HG02970 (cell line): ENCODE measurements at regions not wholly inside any gene's neighbourhood (a gene's known extent, or its start where the extent isn't known, plus 50 kb on each side); places are given as distances from the start of the nearest gene placed in this dataset.

Experiments used
- ATAC-seq: cut with Tn5 transposase; IDR thresholded peaks from one replicate; pipeline ENCODE4 v1.9.1; 2021; ENCODE audit warnings: mild to moderate bottlenecking, moderate library complexity, moderate number of reproducible peaks; ENCODE audit not compliant: unreplicated experiment, low FRiP score

DNA sequence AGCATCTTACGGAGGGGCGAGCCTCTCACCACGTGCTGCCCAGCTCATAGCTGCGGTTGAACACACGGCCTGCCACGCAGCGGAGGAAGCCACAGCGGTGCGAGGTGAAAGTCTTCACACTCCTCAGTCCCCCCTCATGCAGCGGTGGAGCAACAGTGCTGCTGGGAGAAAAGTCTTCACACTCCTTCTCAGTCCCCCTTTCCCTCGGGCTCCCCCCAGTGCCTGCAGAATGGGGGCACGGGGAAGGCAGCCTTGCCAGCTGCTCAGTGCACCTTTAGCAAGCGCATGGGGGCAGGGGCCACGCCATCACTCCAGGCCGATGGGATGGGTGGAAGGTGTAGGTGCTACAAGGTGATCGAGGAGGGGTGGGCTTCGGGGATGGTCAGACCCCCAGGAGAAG, 206.3 kb upstream of the TCERG1L start:
- ATAC-seq: no peak

DNA sequence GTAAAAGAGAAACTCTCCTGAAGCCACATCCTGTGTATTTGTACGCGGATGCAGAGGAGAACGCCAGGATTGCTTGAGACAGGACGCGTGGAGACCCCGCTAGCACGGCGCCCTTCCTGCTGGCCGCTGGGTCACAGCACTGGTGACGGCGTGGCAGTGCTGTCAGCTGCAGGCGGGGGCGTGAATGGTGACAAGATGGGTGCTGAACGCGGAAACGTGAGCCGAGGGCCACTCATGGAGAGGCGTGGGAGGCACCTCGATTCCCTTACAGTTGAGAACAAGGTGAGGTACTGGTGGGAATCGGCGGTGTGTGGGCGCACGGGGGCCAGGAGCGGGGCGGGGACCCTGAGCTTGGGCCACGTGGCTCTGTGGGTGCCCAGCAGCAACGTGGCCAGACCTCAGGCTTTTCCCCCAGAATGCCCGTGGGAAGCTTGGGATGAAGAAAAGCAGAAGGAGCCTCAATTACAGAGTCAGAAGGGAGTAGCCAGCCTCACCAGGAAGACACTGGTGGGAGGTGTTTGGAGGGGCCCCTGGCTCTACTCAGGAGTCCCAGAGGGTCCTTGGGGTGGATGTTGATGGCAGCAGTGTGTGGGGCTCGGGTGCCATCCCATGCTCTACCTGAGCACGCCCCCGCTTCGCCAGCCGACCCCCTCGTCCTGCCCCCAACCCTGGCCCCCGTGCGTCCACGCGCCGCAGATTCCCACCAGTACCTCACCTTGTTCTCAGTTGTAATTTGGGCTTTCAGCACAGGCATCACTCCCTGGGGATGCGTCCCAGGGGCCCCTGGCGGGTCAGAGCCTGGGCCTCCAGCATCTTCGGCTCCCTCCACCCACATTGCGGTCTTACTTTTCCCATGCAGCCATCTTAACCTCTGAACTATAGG, 208.4 kb upstream of the TCERG1L start:
- ATAC-seq: no peak

DNA sequence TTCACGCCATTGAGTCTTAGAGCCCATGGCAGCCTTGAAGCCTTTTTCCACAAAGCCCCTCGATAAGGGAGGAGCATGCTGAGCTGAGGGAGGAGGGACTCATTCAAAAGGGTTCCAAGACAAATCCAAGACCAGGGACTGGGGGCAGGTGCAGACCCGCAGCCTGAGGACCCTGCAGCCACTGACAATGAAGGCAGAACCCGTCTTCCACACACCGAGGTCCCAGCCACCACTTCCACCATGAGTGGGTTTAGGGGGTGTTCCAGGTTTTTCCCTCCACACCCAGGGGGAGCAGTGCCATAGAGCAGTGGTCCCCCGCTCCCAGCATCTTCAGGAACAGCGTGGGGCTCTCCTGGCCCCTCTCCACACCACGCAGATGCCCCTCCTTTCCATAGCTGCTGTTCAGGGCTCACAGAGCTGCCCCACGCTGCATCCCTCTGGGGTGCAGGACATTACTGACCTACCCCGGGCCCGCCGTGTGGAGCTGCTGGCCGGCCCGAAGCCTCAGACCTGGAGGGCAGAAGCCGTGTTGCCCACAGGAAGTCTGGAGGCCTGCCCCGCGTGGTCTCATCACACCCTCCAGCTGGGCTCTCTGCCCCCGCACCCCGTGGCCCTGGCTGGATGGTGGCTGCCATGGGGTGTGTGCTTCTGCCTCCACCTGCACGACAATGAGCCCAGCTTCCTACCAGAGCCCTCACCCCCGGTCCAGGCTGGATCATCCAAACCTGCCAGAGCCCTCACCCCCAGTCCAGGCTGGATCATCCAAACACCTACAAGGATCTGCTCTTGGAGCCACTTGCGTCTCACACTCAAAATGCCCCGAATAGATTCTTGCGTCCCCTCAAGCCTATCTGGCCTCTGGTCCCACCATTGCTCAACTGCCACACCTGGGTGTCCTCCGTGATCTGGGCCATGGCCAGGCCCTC, 220.0 kb upstream of the TCERG1L start:
- ATAC-seq: no peak

DNA sequence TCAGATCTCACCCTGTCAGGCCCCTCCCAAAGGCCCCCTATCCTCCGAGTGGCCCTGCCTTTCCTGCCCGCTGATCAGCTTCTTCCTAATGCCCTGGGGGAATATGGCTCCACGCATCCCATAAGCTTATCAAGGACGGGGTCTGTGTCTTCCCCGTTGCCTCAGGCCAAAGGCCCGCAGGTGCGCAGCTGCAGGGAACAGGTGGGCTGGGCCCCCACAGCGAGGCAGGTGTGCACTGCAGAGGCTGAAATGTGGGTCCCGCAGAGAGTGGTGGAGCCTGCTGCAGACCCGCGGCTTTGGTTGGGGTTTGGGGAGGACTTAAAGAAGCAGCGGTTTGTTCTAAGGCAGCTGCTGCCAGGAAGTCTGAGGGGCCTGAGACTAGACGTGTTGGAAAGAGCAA, 220.8 kb upstream of the TCERG1L start:
- no peak for ATAC-seq

DNA sequence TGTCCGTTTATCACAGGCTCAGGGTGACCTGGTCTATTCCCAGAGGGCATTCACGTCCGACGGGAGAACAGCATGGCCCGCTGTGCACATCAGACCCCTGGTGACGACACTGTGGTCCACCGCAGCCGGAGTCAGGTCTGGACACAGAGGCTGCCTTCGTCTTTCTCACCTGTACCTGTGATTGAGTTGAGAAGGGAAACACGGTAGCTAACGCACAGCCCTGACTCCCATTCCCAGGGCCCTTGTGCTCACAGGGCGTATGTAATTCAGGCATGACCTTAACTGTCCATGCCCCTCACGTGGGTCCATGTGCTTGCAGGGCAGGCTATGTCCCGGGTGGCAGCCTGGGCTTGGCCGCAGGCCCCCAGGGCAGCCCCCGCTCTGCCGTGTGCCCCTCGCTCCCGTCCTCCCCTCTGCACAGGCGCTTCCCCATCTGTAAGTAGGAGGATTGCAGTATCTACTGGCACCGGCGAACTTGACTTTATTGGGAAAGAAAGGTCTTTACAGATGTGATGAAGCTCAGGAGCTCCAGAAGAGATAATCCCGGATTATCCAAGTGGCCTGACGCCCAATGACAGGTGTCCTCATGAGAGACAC, 221.3 kb upstream of the TCERG1L start:
- ATAC-seq: no peak

DNA sequence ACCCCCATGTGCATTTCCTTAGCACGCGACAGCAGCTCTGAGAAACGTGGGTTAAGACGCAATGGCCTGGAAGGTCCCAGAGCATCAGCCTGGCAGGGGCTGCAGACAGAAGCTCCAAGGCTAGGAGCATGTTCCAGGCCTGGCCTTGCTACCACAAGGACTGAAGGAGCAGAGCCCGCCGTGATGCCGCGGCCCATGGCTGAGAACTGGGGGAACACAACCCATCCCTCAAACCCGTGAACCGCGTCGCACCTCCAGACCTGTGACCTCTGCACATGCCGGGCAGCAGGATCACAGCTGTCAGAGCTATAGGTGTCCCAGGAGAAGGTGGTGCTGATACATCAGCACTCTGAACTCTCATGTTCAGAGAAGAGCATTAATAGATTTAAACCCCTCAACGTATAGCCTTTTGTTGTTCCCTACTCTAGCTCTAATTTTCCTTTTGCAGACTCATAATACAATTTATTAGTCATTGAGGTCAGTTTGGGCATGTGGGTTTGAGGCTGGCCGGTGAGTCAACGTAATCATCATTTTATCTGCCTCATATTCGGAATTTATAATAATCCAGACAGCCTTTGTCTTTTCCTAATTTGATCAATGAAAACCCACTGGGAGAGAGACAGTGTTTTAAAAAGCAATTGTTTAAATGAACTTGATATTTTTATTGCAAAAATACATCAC, 222.5 kb upstream of the TCERG1L start:
- no peak for ATAC-seq

DNA sequence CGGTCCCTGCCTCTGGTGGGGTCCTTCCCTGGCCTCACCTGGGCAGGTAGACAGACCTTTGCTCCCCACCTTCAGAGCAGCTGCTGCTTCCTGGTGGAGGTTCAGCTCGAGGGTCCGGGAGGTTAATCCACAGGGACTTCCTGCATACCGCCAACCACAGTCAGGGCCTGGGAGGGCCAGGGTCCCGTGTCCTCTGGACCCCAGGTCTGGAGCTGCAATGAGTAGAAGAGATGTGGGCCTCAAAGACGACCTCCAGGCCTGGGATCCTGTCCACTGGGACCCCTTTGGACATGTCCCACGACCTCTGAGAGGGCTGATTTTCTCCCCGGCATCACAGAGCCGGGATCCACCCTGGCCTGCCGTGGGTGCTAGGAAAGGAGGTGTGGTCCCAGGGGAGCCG, 223.3 kb upstream of the TCERG1L start:
- no peak for ATAC-seq

DNA sequence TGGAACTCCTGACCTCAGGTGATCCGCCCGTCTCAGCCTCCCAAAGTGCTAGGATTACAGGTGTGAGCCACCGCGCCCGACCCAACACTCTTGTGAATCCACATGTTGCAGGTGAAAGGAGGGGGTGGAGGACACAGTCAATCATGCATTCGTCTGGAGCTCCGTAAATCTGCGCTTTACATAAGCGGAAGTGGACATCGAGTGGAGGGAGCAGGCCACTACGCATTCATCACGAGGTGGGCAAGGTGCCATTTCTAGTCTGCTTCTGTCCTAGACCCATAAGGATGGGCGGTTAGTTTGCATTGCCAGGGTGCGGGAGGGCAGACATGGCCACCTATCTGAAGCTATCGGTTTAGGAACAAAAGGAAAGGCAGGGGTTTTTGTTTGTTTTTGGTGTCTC, 225.2 kb upstream of the TCERG1L start:
- ATAC-seq: no peak

DNA sequence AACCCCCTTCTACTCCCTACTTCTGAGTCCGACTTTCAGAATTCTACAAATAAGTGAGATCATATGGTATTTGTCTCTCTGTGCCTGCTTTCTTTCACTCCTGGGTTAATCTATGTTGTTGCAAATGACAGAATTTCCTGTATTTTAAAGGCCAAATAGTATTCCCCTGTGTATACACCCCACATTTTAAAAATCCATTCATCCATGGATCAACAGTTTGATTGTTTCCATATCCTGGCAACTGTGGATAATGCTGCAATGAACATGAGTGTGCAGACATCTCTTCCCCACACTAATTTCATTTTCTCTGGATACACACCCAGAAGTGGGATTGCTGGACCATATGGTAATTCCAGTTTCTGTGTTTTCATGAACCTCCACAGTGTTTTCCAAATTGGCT, 225.8 kb upstream of the TCERG1L start:
- ATAC-seq: no peak

DNA sequence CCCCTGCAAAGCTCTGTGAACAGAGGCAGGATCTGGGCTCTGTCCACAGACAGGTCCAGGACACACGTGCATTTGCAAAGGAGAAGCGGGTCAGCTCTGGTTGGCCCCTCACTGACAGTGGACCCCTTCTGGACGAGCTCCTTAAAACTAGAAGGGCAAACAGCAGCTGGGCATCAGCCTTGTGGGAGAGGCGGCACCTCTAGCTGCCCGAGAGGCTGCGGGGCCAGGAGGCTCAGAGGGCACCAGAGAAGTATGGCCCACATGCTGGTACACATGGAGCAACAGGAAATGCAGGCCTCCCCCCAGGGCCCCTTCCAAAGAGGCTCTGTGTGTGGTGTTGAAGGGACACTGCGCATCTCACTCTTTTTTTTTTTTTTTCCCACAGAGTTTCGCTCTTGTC, 233.0 kb upstream of the TCERG1L start:
- no peak for ATAC-seq

DNA sequence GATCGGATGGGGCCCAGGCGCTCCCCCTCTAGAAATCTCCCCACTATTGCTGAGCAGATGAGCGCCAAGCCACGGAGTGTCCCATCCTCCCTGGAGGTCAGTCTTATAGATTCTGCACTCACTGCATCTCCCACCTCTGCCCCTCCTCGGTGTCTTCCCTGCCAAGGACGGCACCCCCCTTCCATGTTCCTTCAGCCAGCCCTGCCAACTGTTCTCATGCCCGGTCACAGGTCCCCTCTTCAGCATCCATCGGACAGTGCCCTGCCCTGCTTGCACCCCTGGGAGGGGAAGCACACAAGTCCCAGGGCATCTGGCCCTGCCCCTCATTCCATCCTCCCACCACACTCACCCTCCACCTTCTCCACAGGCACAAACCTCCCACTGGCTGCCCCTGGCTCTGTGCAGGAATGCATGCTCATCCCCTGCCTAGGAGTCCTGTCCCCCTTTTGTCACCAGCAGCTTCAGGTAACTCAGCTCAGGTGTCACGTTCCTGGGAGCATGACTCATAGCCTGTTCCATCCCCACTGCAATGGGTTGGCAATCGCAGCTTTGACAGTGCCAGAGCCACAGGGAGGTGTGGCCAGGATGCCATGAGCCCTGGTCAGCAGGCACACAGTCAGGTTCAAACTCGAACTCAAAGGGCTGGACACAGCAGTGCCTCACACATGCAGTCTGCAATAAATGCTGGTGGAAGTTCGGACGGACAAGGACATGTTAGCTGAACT, 234.7 kb upstream of the TCERG1L start:
- ATAC-seq: no peak

DNA sequence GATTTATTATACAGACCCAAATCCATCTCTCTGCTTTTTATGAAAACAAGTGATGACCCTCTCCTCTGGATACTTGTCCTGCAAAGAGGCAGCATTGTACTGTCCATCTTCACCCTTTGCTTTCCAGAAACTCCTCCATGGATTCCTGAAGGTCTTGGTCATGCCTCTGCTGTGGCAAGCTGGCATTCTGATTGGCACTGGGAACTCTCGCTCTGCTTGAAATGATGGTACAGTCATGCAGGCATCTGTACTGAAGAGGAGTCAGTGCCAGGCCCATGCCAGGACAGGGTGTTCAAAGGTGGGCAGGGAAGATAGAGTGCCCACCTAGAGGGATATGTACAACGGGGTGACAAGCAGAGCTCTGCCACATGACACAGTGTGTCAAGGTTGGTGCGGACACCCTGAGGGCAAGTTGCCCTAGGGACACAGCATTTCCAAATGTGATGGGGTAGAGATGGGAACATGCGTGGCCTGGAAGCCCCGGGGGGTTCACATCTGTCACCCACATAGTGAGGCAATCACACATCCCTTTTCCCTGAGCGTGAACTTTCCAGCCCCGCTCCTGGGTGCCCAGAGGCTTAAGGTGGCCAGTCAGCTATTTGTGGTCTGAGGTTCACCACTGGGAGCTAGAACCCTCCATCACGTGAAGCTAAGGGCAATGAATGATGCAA, 235.7 kb upstream of the TCERG1L start:
- ATAC-seq: no peak

DNA sequence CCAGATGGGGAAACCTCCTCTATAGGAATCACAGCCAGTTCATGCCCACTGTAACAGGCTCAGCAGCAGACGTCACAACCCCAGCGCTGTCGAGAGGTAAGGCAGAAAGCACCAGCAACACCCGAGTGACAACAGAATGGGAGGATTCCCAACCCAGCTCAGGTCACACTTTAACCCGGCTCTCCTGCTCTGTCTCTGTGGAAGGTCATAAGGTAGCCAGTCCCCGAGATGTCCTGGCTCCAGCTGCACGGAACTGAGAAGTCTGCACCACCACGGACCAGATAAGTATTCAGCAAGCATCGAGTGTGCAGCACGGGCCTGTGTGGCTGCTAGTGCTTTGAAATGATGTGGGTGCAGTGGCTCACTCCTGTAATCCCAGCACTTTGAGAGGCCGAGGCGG, 236.7 kb upstream of the TCERG1L start:
- ATAC-seq: no peak

DNA sequence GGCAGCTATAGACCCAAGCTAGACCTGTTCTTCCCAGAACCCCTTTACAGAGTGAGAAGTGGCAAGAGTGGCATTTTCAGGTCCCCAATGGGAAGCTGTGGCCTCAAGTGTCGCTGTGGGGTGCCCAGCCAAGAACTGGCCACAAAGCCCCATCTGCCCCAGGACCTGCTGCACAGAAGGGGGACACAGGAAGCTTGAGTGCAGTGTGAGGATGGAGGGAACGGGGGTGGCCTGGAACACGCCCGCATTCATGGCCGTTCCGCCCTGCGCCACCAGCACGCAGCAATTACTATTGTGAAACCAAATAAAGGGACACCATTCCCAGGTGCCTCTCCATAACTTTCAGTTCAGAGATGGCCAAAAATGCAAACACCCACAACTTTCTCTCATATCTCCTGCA, 237.6 kb upstream of the TCERG1L start:
- ATAC-seq: no peak

DNA sequence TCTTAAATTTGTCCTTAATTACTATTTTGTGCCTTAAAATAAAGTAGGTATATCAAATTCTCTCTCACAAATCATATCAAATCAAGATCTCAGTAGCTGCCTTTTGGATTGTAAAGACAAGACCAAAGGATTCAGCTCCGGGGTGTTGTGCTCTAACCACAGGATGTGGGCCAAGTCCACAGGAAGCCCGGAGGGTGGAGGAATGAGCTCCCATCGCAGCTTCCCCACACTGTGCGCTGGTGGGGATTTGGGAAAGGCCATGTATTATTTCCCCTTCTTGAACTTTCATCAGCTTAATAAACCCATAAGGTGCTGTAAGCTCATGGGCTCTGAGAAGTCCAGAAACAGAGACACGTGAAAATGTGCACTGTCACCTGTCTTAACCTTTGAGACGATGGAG, 241.6 kb upstream of the TCERG1L start:
- ATAC-seq: no peak

DNA sequence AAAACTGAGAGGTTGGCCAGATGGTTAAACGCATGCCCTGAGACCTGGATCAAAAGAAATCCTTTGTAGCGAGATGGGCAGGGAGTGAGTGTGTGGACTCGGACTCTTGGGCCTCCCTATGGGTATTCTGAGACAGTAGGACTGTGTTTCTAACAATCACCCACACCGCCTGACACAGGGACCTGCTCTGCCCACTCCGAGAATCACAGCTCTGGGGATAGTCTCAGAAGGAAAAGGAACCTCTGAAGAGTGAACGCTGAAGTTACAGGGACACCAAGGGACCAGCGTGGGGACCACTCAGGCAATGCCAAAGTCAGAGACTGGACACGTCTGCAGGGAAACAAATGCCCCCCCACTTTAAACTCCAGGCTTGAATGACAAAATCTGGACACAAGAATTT, 242.1 kb upstream of the TCERG1L start:
- ATAC-seq: no peak

DNA sequence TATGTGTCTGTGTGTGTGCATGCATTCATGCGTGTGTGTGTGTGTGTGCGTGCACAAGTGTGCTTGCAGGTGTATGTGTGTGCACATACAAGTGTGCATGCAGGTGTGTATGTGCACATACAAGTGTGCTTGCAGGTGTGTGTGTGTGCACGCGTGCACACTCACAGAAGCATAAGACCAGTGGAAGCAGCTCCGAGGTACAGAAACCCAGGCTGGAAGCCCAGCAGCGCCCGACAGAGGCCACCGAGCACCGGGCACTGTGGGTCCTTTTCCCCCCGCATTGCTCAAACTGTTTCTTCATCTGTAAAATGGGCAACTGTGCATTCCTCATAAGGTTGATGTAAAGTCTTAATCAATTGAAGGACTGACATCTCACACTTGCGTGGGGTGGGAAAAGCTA, 243.3 kb upstream of the TCERG1L start:
- no peak for ATAC-seq

DNA sequence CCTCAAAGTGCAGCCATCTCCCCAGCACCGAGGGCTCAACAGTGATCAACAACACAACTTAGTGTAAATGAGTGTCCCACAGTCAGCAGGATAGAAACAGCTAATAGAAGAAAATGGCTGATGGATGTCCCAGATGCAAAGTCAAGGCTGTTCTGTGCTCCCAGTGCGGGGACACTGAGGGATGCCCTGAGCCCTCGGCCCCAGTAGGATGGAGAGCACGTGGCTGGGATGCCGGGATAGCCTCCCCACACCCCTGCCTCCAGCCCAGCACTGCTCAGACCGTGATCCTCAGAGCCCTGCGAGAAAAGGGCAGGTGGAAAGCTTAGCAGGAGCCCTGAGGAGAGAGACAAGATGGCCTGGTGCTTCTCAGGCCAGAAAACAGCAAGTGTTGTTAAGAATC, 243.9 kb upstream of the TCERG1L start:
- ATAC-seq: no peak

DNA sequence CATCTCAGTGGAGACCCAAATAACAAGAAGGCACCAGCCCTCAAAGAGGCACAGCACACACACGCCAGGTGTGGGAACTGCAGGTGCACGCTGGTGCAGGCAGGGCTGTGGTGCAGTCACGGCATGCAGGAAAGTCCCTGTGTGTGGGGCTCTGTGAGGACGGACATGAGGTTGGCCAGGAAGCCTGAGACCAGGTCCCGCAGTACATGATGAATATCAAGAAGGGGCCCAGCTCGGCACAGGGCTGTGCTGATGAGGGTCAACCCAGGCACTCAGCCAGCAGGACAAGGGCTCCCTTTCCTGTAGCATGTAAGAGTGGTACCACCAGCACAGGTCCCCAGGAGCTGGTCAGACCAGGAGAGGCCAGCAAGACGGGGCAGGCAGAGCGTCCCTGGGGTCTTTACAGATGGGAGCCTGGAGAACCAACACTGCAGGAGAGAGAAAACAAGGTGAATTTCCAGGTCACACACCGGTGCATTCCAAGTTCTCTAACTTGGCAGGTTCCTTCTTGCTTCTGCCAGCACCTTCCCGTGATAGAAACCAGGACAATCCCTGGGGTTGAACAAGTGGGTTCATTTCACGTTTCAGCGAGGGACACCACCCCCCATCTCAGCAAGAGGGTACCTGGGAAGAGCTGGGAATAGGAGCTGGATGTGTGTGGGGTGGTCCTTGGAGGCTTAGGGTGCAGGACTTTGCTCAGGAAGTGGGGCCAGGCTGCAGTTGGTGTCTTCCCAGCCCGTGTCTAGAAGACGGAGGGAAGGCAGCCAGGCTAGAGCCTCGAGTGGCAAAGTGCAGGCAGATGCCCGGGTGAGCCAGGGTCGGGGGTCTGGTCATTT, 244.8 kb upstream of the TCERG1L start:
- no peak for ATAC-seq
